ENCODE measurements at regions not wholly inside any gene's neighbourhood (a gene's known extent, or its start where the extent isn't known, plus 50 kb on each side); places are given as distances from the start of the nearest gene placed in this dataset.

GRCh38 chr18:76075777-76076176, 419.3 kb downstream of the ZNF516 start:
- peaks cover 4% of the 10 kb centered on the region for H3K27me3 Mint-ChIP-seq (ENCODE audit: insufficient read depth, low read depth)
- Histone ChIP-seq H4K20me1 (ENCODE audit: low read depth) (no peaks in the 10 kb centered on the region), H3K27ac (no peak overlapping the region), H3K36me3 (no peaks in the 10 kb centered on the region), H3K4me3 (no peak overlapping the region), H3K79me2 (ENCODE audit: low read depth) (no peaks in the 10 kb centered on the region), H3F3A (ENCODE audit: low read depth) (no peaks in the 10 kb centered on the region), H3K9ac (no peak overlapping the region), H3K4me1 (no peaks in the 10 kb centered on the region), H3K9me3 (ENCODE audit: low read depth) (no peaks in the 10 kb centered on the region), H3K27me3 (no peaks in the 10 kb centered on the region), H3K4me2 (no peak overlapping the region), H2AFZ (replicated peaks) (no peak overlapping the region)
- H3K36me3 Mint-ChIP-seq: no peaks in the 10 kb centered on the region
- DNase-seq (ENCODE audit: low spot score): no peak
- TF ChIP-seq, protein P1, sequence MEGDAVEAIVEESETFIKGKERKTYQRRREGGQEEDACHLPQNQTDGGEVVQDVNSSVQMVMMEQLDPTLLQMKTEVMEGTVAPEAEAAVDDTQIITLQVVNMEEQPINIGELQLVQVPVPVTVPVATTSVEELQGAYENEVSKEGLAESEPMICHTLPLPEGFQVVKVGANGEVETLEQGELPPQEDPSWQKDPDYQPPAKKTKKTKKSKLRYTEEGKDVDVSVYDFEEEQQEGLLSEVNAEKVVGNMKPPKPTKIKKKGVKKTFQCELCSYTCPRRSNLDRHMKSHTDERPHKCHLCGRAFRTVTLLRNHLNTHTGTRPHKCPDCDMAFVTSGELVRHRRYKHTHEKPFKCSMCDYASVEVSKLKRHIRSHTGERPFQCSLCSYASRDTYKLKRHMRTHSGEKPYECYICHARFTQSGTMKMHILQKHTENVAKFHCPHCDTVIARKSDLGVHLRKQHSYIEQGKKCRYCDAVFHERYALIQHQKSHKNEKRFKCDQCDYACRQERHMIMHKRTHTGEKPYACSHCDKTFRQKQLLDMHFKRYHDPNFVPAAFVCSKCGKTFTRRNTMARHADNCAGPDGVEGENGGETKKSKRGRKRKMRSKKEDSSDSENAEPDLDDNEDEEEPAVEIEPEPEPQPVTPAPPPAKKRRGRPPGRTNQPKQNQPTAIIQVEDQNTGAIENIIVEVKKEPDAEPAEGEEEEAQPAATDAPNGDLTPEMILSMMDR (IDR thresholded peaks at IDR 0.05): no peak
- no peak for TF ChIP-seq EZH2phosphoT487 (IDR thresholded peaks at IDR 0.05)
- no peak for TF ChIP-seq EZH2 (IDR thresholded peaks at IDR 0.05)
- H3K27ac Mint-ChIP-seq: no peak overlapping the region
- H3K4me1 Mint-ChIP-seq: no peaks in the 10 kb centered on the region
- H3K4me3 Mint-ChIP-seq: no peak overlapping the region
- no peaks in the 10 kb centered on the region for H3K9me3 Mint-ChIP-seq

DNA sequence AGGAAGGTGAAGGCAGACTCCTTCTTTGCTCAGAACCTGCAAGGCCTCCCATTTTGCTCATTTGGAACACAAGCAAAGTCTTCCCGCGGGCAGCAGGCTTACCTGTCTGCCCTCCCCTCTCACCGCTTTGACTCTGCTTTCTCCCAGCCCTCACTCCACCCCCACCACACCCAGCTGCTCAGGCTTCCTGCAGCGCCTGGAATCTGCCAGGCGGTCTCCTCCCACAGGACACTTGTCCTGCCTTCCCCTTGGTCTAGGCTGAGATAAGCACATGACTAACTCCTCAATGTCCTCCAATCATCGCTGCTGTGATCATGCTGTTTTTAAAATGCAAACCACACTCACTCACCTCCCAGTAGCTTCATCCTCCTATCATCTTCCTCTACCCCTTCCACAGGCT, 430.0 kb downstream of the ZNF516 start:
- Mint-ChIP-seq H3K27ac (peak overlapping the region; percentile 28), H3K27me3 (ENCODE audit: insufficient read depth, low read depth) (no peaks in the 10 kb centered on the region), H3K4me3 (no peak overlapping the region), H3K9me3 (peaks cover 2% of the 10 kb centered on the region), H3K4me1 (peaks cover 4% of the 10 kb centered on the region), H3K36me3 (no peaks in the 10 kb centered on the region)
- Histone ChIP-seq H3K79me2 (ENCODE audit: low read depth) (no peaks in the 10 kb centered on the region), H3K4me3 (no peak overlapping the region), H3K36me3 (no peaks in the 10 kb centered on the region), H2AFZ (replicated peaks) (peak overlapping the region; percentile 82), H3F3A (ENCODE audit: low read depth) (no peaks in the 10 kb centered on the region), H3K27ac (no peak overlapping the region), H3K9ac (no peak overlapping the region), H3K27me3 (no peaks in the 10 kb centered on the region), H3K9me3 (ENCODE audit: low read depth) (no peaks in the 10 kb centered on the region), H4K20me1 (ENCODE audit: low read depth) (no peaks in the 10 kb centered on the region), H3K4me1 (peaks cover 6% of the 10 kb centered on the region), H3K4me2 (peak overlapping the region; percentile 16)
- peak; percentile 52 for DNase-seq (ENCODE audit: low spot score)
- TF ChIP-seq, protein P1 (IDR thresholded peaks at IDR 0.05): no peak
- TF ChIP-seq EZH2phosphoT487 (IDR thresholded peaks at IDR 0.05) (no peak), EZH2 (IDR thresholded peaks at IDR 0.05) (no peak)

DNA sequence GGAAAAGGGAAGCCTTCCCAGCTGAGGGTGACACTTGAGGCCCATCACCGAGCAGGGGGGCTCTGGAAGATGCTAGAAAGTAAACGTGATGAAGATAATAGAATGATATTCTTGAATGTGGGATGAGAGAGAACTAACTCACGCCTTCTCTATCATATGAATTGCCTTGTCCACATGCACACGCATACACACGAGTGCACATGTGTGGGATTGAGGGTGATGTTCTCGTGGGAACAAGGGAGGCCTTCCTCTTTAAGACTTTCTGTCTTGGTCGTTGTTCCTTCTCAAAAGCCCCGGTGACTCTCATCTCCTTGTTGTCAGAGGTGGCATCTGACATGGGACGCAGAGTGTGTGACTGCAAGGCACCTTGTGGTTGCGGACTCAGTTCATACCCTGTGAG, 436.9 kb downstream of the ZNF516 start:
- Histone ChIP-seq H3K36me3 (no peaks in the 10 kb centered on the region), H3K4me1 (no peaks in the 10 kb centered on the region), H3K79me2 (ENCODE audit: low read depth) (no peaks in the 10 kb centered on the region), H3K27ac (no peak overlapping the region), H3K27me3 (no peaks in the 10 kb centered on the region), H3K4me2 (no peak overlapping the region), H2AFZ (replicated peaks) (no peak overlapping the region), H3K9ac (no peak overlapping the region), H3F3A (ENCODE audit: low read depth) (no peaks in the 10 kb centered on the region), H3K9me3 (ENCODE audit: low read depth) (no peaks in the 10 kb centered on the region), H3K4me3 (no peak overlapping the region), H4K20me1 (ENCODE audit: low read depth) (no peaks in the 10 kb centered on the region)
- H3K9me3 Mint-ChIP-seq: no peaks in the 10 kb centered on the region
- H3K4me3 Mint-ChIP-seq: no peak overlapping the region
- TF ChIP-seq, protein P1 (IDR thresholded peaks at IDR 0.05): no peak
- no peak for TF ChIP-seq EZH2phosphoT487 (IDR thresholded peaks at IDR 0.05)
- no peak overlapping the region for H3K27ac Mint-ChIP-seq
- peaks cover 2% of the 10 kb centered on the region for H3K4me1 Mint-ChIP-seq
- DNase-seq (ENCODE audit: low spot score): no peak
- H3K27me3 Mint-ChIP-seq (ENCODE audit: insufficient read depth, low read depth): peaks cover 4% of the 10 kb centered on the region
- H3K36me3 Mint-ChIP-seq: no peaks in the 10 kb centered on the region
